ENCODE measurements at regions not wholly inside any gene's neighbourhood (a gene's known extent, or its start where the extent isn't known, plus 50 kb on each side); places are given as distances from the start of the nearest gene placed in this dataset.
"Not testable (repeated sequence)": the region's sequence is repeated elsewhere in the genome, so short reads cannot be mapped to it uniquely, and the experiment has no call there.

GRCh38 chr9:94449486-94449885, 105.4 kb upstream of the PCAT7 start:
- Histone ChIP-seq H3K4me1 (peaks cover 0 to 14% of the 10 kb centered on the region in 2 donors), H3K4me3 (replicated peaks in 1 of 3) (no peak overlapping the region), H3K27ac (no peak overlapping the region), H3K36me3 (peaks cover 8 to 10% of the 10 kb centered on the region in 2 donors), H3K9me3 (no peaks in the 10 kb centered on the region), H3K27me3 (no peaks in the 10 kb centered on the region)
- no peak for DNase-seq
- TF ChIP-seq CTCF (IDR thresholded peaks at IDR 0.05) (no peak), POLR2A (IDR thresholded peaks at IDR 0.05) (no peak)
- intact Hi-C loops (cut with DNase I): no loop called here
- WGBS, 2 donors: 93 to 94% methylated on average over 2 of the region's 2 CpGs

- Histone ChIP-seq H3K4me1 (no peaks in the 10 kb centered on the region), H3K9me3 (no peaks in the 10 kb centered on the region), H3K27ac (no peak overlapping the region), H3K36me3 (peaks cover 16 to 25% of the 10 kb centered on the region in 2 donors), H3K27me3 (no peaks in the 10 kb centered on the region), H3K4me3 (replicated peaks in 1 of 3) (no peak overlapping the region)
- 84 to 88% methylated on average over 2 of the region's 2 CpGs for WGBS, 2 donors
- TF ChIP-seq CTCF (IDR thresholded peaks at IDR 0.05): no peak
- TF ChIP-seq POLR2A (IDR thresholded peaks at IDR 0.05): no peak
- intact Hi-C loops (cut with DNase I): no loop called here
- no peak for DNase-seq
These were observed 90.1 kb upstream of the PCAT7 start for GRCh38 chr9:94464790-94465189.

- H3K9me3 ChIP-seq; H3K4me3 ChIP-seq (replicated peaks in 1 of 3); H3K36me3 ChIP-seq; DNase-seq; intact Hi-C loops (cut with DNase I); H3K27me3 ChIP-seq; H3K4me1 ChIP-seq; H3K27ac ChIP-seq: not testable (repeated sequence)
- 88 to 92% methylated on average over 4 of the region's 4 CpGs for WGBS, 2 donors
These were observed 82.8 kb upstream of the PCAT7 start for GRCh38 chr9:94472063-94472462.

- intact Hi-C loops (cut with DNase I): no loop called here
- no peak for DNase-seq
These were observed 82.0 kb upstream of the PCAT7 start for GRCh38 chr9:94472806-94473360.

GRCh38 chr9:94478755-94479730, 75.8 kb upstream of the PCAT7 start:
- intact Hi-C loops (cut with DNase I): no loop called here
- Histone ChIP-seq H3K4me1 (no peaks in the 10 kb centered on the region), H3K27ac (no peak overlapping the region), H3K4me3 (replicated peaks in 1 of 3) (no peak overlapping the region), H3K9me3 (no peaks in the 10 kb centered on the region), H3K36me3 (no peaks in the 10 kb centered on the region), H3K27me3 (no peaks in the 10 kb centered on the region)
- WGBS, 2 donors: 90 to 91% methylated on average over 22 to 26 of the region's 29 CpGs
- DNase-seq: no peak
- TF ChIP-seq POLR2A (IDR thresholded peaks at IDR 0.05) (no peak), CTCF (IDR thresholded peaks at IDR 0.05) (no peak)

More at GRCh38 chr9:94472806-94473360, 82.0 kb upstream of the PCAT7 start:
- no peaks in the 10 kb centered on the region for H3K27me3 ChIP-seq
- no peak overlapping the region for H3K27ac ChIP-seq
- 84 to 87% methylated on average over 4 of the region's 4 CpGs for WGBS, 2 donors
- H3K9me3 ChIP-seq: no peaks in the 10 kb centered on the region
- no peak for TF ChIP-seq CTCF (IDR thresholded peaks at IDR 0.05)
- no peak for TF ChIP-seq POLR2A (IDR thresholded peaks at IDR 0.05)
- H3K36me3 ChIP-seq: no peaks in the 10 kb centered on the region
- H3K4me1 ChIP-seq: no peaks in the 10 kb centered on the region
- H3K4me3 ChIP-seq (replicated peaks in 1 of 3): no peak overlapping the region
